Spleen (tissue), 7 donors: ENCODE measurements at regions not wholly inside any gene's neighbourhood (a gene's known extent, or its start where the extent isn't known, plus 50 kb on each side); places are given as distances from the start of the nearest gene placed in this dataset.

Source experiments
- POLR2A ChIP-seq, 3 donors: fragments of 450-650 bp; IDR thresholded peaks; one replicate each; pipeline ENCODE4 v1.5.1; 2017; ENCODE audit warnings: antibody characterized with exemption in 3 of 3, mild to moderate bottlenecking in 1 of 3
- POLR2AphosphoS5 ChIP-seq, 3 donors: sonication (generic); formaldehyde crosslinking; IDR thresholded peaks; one replicate each; pipeline ENCODE4 v1.5.1; 2017; ENCODE audit warnings: antibody characterized with exemption in 3 of 3
- TF ChIP-seq, protein P1 (sequence below), 11 experiments: fragments of 200-600 bp in 7 of 11; fragments of 450-650 bp in 4 of 11; sonication (generic) in 4 of 11; IDR thresholded peaks in 8 of 11; conservative IDR thresholded peaks in 3 of 11; 1 replicate in 7 of 11; 2 replicates in 4 of 11; pipeline versions ENCODE4 v1.4.0 to v1.8.0; 2016 to 2021; ENCODE audit warnings: antibody characterized with exemption in 11 of 11, inconsistent platforms in 4 of 11, mild to moderate bottlenecking in 1 of 11
- donor health status: DM: no; HTN: no; CAD: no; lungs with moderate emphysema.
- donor health status: DM: no; HTN: no; CAD: no.
- donor health status: DM: no; HTN: no; CAD: no.

- TF ChIP-seq, protein P1, sequence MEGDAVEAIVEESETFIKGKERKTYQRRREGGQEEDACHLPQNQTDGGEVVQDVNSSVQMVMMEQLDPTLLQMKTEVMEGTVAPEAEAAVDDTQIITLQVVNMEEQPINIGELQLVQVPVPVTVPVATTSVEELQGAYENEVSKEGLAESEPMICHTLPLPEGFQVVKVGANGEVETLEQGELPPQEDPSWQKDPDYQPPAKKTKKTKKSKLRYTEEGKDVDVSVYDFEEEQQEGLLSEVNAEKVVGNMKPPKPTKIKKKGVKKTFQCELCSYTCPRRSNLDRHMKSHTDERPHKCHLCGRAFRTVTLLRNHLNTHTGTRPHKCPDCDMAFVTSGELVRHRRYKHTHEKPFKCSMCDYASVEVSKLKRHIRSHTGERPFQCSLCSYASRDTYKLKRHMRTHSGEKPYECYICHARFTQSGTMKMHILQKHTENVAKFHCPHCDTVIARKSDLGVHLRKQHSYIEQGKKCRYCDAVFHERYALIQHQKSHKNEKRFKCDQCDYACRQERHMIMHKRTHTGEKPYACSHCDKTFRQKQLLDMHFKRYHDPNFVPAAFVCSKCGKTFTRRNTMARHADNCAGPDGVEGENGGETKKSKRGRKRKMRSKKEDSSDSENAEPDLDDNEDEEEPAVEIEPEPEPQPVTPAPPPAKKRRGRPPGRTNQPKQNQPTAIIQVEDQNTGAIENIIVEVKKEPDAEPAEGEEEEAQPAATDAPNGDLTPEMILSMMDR (IDR thresholded peaks at IDR 0.05 in 8 of 11, conservative IDR thresholded peaks at IDR 0.05 in 3 of 11) = no peak
- TF ChIP-seq POLR2AphosphoS5 (IDR thresholded peaks at IDR 0.05) (no peak), POLR2A (IDR thresholded peaks at IDR 0.05) (no peak)
Measured at GRCh38 chr6:51511081-51511480, 576.3 kb downstream of the PKHD1 start.
